Breast epithelium (tissue), 4 donors: ENCODE measurements at regions not wholly inside any gene's neighbourhood (a gene's known extent, or its start where the extent isn't known, plus 50 kb on each side); places are given as distances from the start of the nearest gene placed in this dataset.

Experiments
- DNase-seq, 2 donors: peaks; one replicate each; pipeline ENCODE4 v3.0.0-alpha.2; 2019; ENCODE audit warnings: low spot score in 2 of 2
- H3K27ac ChIP-seq, 2 donors: fragments of 200-600 bp; sonication (generic) in 1 of 2; one replicate each; pipeline ENCODE4 v1.5.1; 2016 to 2019; ENCODE audit warnings: mild to moderate bottlenecking in 1 of 2
- H3K27me3 ChIP-seq, 2 donors: fragments of 200-600 bp; sonication (generic) in 1 of 2; one replicate each; pipeline versions ENCODE4 v1.5.1 to v1.6.0; 2017 to 2019; ENCODE audit warnings: control low read depth in 1 of 2, mild to moderate bottlenecking in 1 of 2
- H3K36me3 ChIP-seq: fragments of 200-600 bp; one replicate; pipeline ENCODE4 v1.5.1; 2019
- H3K4me1 ChIP-seq, 2 donors: fragments of 200-600 bp; sonication (generic); one replicate each; pipeline ENCODE4 v1.5.1; 2016 to 2019; ENCODE audit warnings: control low read depth in 1 of 2
- H3K4me3 ChIP-seq, 3 donors: fragments of 200-600 bp; sonication (generic); 1 replicate in 2 of 3; 2 replicates in 1 of 3; pipeline ENCODE4 v1.5.1; 2016 to 2019; ENCODE audit warnings: mild to moderate bottlenecking in 3 of 3, moderate library complexity in 2 of 3
- H3K9me3 ChIP-seq, 2 donors: fragments of 200-600 bp; sonication (generic) in 1 of 2; one replicate each; pipeline ENCODE4 v1.5.1; 2016 to 2019; ENCODE audit warnings: control low read depth in 1 of 2
- POLR2A ChIP-seq: fragments of 450-650 bp; IDR thresholded peaks from one replicate; pipeline ENCODE4 v1.6.1; 2016; ENCODE audit warnings: antibody characterized with exemption, mild to moderate bottlenecking, moderate library complexity
- POLR2AphosphoS5 ChIP-seq, 3 donors: sonication (generic); formaldehyde crosslinking; IDR thresholded peaks; one replicate each; pipeline ENCODE4 v1.6.1; 2017; ENCODE audit warnings: antibody characterized with exemption in 3 of 3
- intact Hi-C: fragments of 100-400 bp; cut with DNase I; formaldehyde crosslinking; loops from one replicate; pipeline ENCODE4 v1.15.1; 2023; ENCODE audit warnings: low total_unique reads
- TF ChIP-seq, protein P1 (sequence below), 3 donors: fragments of 450-650 bp; IDR thresholded peaks; one replicate each; pipeline ENCODE4 v1.5.1; 2016 to 2017; ENCODE audit warnings: antibody characterized with exemption in 3 of 3, mild to moderate bottlenecking in 3 of 3, moderate library complexity in 3 of 3

DNA sequence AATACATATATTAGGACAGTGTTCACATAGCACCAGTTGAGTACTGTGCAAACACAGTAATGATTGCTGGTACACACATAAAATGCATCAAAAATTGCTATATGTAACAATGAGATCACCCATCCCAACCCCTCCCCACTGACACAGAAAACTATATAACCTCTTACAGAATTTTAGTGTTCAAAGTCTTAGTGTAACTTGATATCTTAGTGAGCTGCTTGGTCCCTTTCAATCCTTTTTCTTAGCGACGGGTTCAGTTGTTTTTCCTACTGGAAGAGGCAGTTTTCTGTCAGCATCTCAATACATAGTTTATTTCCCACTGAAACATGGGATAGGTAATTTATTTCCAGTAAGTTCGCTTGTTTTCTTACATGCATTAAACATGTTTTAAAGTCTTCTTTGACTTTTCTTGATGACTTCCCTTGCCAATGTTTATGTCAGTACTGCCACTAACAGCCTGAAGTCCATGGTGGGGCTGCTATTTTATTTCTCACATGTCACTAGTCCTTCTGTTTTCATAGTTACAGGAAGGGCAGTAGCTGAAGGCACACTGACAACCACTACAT is 96.4 kb upstream of the FOXC1 start:
- Histone ChIP-seq H3K4me3 (no peak overlapping the region), H3K9me3 (peaks cover 6% of the 10 kb centered on the region in 2 donors), H3K27me3 (no peaks in the 10 kb centered on the region), H3K4me1 (no peaks in the 10 kb centered on the region), H3K27ac (no peak overlapping the region), H3K36me3 (no peaks in the 10 kb centered on the region)
- DNase-seq: no peak
- intact Hi-C loops: no loop called here
- TF ChIP-seq, protein P1, sequence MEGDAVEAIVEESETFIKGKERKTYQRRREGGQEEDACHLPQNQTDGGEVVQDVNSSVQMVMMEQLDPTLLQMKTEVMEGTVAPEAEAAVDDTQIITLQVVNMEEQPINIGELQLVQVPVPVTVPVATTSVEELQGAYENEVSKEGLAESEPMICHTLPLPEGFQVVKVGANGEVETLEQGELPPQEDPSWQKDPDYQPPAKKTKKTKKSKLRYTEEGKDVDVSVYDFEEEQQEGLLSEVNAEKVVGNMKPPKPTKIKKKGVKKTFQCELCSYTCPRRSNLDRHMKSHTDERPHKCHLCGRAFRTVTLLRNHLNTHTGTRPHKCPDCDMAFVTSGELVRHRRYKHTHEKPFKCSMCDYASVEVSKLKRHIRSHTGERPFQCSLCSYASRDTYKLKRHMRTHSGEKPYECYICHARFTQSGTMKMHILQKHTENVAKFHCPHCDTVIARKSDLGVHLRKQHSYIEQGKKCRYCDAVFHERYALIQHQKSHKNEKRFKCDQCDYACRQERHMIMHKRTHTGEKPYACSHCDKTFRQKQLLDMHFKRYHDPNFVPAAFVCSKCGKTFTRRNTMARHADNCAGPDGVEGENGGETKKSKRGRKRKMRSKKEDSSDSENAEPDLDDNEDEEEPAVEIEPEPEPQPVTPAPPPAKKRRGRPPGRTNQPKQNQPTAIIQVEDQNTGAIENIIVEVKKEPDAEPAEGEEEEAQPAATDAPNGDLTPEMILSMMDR (IDR thresholded peaks at IDR 0.05): no peak
- TF ChIP-seq POLR2AphosphoS5 (IDR thresholded peaks at IDR 0.05): no peak
- TF ChIP-seq POLR2A: no peak

- Histone ChIP-seq H3K9me3 (peaks cover 6% of the 10 kb centered on the region in 2 donors), H3K27me3 (no peaks in the 10 kb centered on the region), H3K4me1 (no peaks in the 10 kb centered on the region), H3K4me3 (no peak overlapping the region), H3K36me3 (no peaks in the 10 kb centered on the region), H3K27ac (no peak overlapping the region)
- no peak for TF ChIP-seq POLR2A
- no peak for DNase-seq
- intact Hi-C loops: no loop called here
Measured at GRCh38 chr6:1514078-1514477, 95.6 kb upstream of the FOXC1 start.

DNA sequence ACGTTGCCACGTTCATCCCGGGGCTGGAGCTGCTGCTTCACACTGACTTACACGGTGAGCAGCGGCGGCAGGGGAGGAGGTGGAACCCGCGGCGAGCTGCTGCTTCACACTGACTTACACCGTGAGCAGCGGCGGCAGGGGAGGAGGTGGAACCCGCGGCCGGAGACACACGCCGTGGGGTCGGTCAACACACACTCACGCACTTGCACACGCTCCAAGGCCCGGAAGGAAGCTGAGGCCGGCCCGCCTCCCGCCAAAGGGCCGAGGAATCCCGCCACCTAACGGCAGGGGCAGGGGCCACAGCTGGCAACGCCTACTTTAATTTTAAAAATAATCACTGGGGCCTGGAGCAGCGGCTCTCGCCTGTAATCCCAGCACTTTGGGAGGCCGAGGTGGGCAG is 94.4 kb upstream of the FOXC1 start:
- Histone ChIP-seq H3K9me3 (peaks cover 0 to 6% of the 10 kb centered on the region in 2 donors), H3K4me3 (no peak overlapping the region), H3K4me1 (no peaks in the 10 kb centered on the region), H3K27me3 (no peaks in the 10 kb centered on the region), H3K36me3 (no peaks in the 10 kb centered on the region), H3K27ac (no peak overlapping the region)
- intact Hi-C loops: no loop called here
- DNase-seq: no peak
- TF ChIP-seq, protein P1 (IDR thresholded peaks at IDR 0.05): no peak
- TF ChIP-seq POLR2AphosphoS5 (IDR thresholded peaks at IDR 0.05) (no peak), POLR2A (no peak)

GRCh38 chr6:1515781-1516180 is 93.9 kb upstream of the FOXC1 start:
- TF ChIP-seq, protein P1 (IDR thresholded peaks at IDR 0.05): no peak
- no peak for TF ChIP-seq POLR2AphosphoS5 (IDR thresholded peaks at IDR 0.05)
- TF ChIP-seq POLR2A: no peak

GRCh38 chr6:1516742-1517520 is 92.8 kb upstream of the FOXC1 start:
- DNase-seq: no peak
- intact Hi-C loops: no loop called here
- no peak overlapping the region for H3K27ac ChIP-seq
- H3K27me3 ChIP-seq: no peaks in the 10 kb centered on the region
- H3K9me3 ChIP-seq: peaks cover 0 to 6% of the 10 kb centered on the region in 2 donors
- H3K4me3 ChIP-seq: no peak overlapping the region
- TF ChIP-seq, protein P1 (IDR thresholded peaks at IDR 0.05): no peak
- TF ChIP-seq POLR2A (no peak), POLR2AphosphoS5 (IDR thresholded peaks at IDR 0.05) (no peak)
- H3K4me1 ChIP-seq: no peaks in the 10 kb centered on the region
- no peaks in the 10 kb centered on the region for H3K36me3 ChIP-seq

More at GRCh38 chr6:1515781-1516180, 93.9 kb upstream of the FOXC1 start:
- Histone ChIP-seq H3K4me1 (no peaks in the 10 kb centered on the region), H3K27ac (no peak overlapping the region), H3K36me3 (no peaks in the 10 kb centered on the region), H3K27me3 (no peaks in the 10 kb centered on the region), H3K4me3 (no peak overlapping the region), H3K9me3 (peaks cover 0 to 6% of the 10 kb centered on the region in 2 donors)
- intact Hi-C loops: no loop called here
- no peak for DNase-seq
